ENCODE measurements at regions not wholly inside any gene's neighbourhood (a gene's known extent, or its start where the extent isn't known, plus 50 kb on each side); places are given as distances from the start of the nearest gene placed in this dataset.

DNA sequence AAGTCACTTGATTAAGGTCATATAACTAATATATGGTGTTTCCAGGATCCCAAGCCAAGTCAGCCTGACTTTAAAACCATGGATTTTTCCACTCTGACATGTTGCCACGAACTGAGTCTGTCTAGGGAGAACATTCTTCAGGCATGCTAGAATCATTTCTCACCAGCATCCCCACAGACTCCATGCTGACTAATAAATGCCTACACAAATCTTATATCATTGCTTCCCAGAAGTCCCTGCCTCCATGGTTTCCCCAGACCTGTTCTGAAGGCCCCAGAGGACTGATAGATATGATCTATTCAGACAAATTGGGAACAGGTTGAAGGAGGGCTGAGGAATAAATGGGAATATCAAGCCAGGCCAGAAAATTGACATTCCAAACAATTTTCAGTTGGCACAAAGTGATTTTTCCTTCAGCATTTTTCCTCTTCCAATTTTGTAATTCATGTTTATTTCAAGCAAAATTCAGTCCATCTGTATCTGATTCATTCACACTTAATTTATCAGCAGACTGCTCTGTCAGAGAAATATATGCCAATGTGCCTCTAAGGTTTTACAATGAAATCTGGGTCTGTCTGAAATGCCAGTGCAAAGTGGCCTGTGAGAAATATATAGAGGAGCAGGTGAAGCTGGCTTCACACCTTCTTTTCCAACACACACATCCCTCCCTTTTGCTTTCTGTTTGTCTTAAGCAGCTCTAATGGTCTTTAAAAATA lies 413.6 kb upstream of the TNC start:
- Histone ChIP-seq H4K20me1 (ENCODE audit: insufficient read depth) (no peaks in the 10 kb centered on the region), H3K9me2 (ENCODE audit: insufficient read depth) (no peaks in the 10 kb centered on the region), H3K4me1 (ENCODE audit: insufficient read depth) (peaks cover 21% of the 10 kb centered on the region), H3K36me3 (ENCODE audit: low read depth) (no peaks in the 10 kb centered on the region), H2AFZ (peak overlapping the region; percentile 16; the same call in 1 of the 2 replicates), H3K27me3 (replicated peaks; ENCODE audit: insufficient read depth) (no peaks in the 10 kb centered on the region), H3K27ac (peak overlapping the region; percentile 72), H3K79me2 (ENCODE audit: insufficient read depth) (no peaks in the 10 kb centered on the region), H3K9me3 (ENCODE audit: low read depth) (no peaks in the 10 kb centered on the region), H3K9ac (peak overlapping the region; percentile 22; the same call in 1 of the 2 replicates), H3F3A (ENCODE audit: insufficient read depth) (peaks cover 17% of the 10 kb centered on the region), H3K4me2 (ENCODE audit: unreplicated experiment) (peak overlapping the region; percentile 40), H3K4me3 (no peak overlapping the region)
- in situ Hi-C loops (cut with MboI), result no loop called here
- TF ChIP-seq EZH2phosphoT487 (IDR thresholded peaks at IDR 0.05; ENCODE audit: insufficient read depth, low read depth) (no peak), EZH2 (IDR thresholded peaks at IDR 0.05; ENCODE audit: insufficient read depth, poor library complexity, severe bottlenecking) (no peak)
- DNase-seq, result peak; percentile 93
- WGBS, 2 experiments (ENCODE audit: low coverage in 1 of 2, low lambda C conversion rate in 2 of 2, missing lambda C conversion rate in 2 of 2), result 0% methylated on average over 1 of the region's 1 CpG

- in situ Hi-C loops (cut with MboI), result no loop called here
Observed at GRCh38 chr9:115533511-115533910, 415.6 kb upstream of the TNC start.

DNA sequence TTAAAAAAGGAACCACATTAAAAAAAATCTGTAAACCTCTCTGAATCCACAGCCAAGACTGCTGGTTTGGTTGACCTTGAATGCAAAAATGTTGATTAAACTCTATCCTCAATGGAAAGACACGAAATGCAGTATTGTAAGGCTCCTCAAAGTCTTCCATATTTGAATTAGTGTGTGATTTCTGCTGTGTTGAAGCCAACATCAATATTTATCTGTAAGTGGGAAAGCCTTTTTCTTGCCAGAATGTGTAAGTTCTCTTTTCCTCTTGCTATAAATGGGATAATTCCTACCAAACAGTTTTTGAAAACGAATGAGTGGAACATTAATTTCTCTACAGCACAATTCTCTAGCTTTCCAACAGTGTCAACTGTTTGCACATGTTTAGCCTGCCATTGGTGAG lies 422.1 kb upstream of the TNC start:
- TF ChIP-seq EZH2phosphoT487 (IDR thresholded peaks at IDR 0.05; ENCODE audit: insufficient read depth, low read depth) (no peak), EZH2 (IDR thresholded peaks at IDR 0.05; ENCODE audit: insufficient read depth, poor library complexity, severe bottlenecking) (no peak)
- Histone ChIP-seq H3K4me2 (ENCODE audit: unreplicated experiment) (no peak overlapping the region), H4K20me1 (ENCODE audit: insufficient read depth) (no peaks in the 10 kb centered on the region), H3F3A (ENCODE audit: insufficient read depth) (no peaks in the 10 kb centered on the region), H3K27me3 (replicated peaks; ENCODE audit: insufficient read depth) (no peaks in the 10 kb centered on the region), H3K36me3 (ENCODE audit: low read depth) (no peaks in the 10 kb centered on the region), H3K9me3 (ENCODE audit: low read depth) (no peaks in the 10 kb centered on the region), H3K9ac (no peak overlapping the region), H3K4me1 (ENCODE audit: insufficient read depth) (no peaks in the 10 kb centered on the region), H3K4me3 (no peak overlapping the region), H3K27ac (no peak overlapping the region), H3K9me2 (ENCODE audit: insufficient read depth) (no peaks in the 10 kb centered on the region), H3K79me2 (ENCODE audit: insufficient read depth) (no peaks in the 10 kb centered on the region), H2AFZ (no peak overlapping the region)
- in situ Hi-C loops (cut with MboI), result no loop called here
- DNase-seq, result no peak
- 84 to 85% methylated on average over 2 of the region's 2 CpGs for WGBS, 2 experiments (ENCODE audit: low coverage in 1 of 2, low lambda C conversion rate in 2 of 2, missing lambda C conversion rate in 2 of 2)

More at GRCh38 chr9:115533511-115533910, 415.6 kb upstream of the TNC start:
- no peaks in the 10 kb centered on the region for H3K36me3 ChIP-seq (ENCODE audit: low read depth)
- no peaks in the 10 kb centered on the region for H3K9me2 ChIP-seq (ENCODE audit: insufficient read depth)
- no peak overlapping the region for H3K4me3 ChIP-seq
- H3K79me2 ChIP-seq (ENCODE audit: insufficient read depth), result no peaks in the 10 kb centered on the region
- H4K20me1 ChIP-seq (ENCODE audit: insufficient read depth), result no peaks in the 10 kb centered on the region
- no peaks in the 10 kb centered on the region for H3K9me3 ChIP-seq (ENCODE audit: low read depth)
- peaks cover 21% of the 10 kb centered on the region for H3K4me1 ChIP-seq (ENCODE audit: insufficient read depth)
- no peak overlapping the region for H3K4me2 ChIP-seq (ENCODE audit: unreplicated experiment)
- no peaks in the 10 kb centered on the region for H3K27me3 ChIP-seq (replicated peaks; ENCODE audit: insufficient read depth)
- no peak overlapping the region for H3K9ac ChIP-seq
- H2AFZ ChIP-seq, result no peak overlapping the region
- DNase-seq, result no peak
- peaks cover 17% of the 10 kb centered on the region for H3F3A ChIP-seq (ENCODE audit: insufficient read depth)
- H3K27ac ChIP-seq, result no peak overlapping the region
- TF ChIP-seq EZH2phosphoT487 (IDR thresholded peaks at IDR 0.05; ENCODE audit: insufficient read depth, low read depth) (no peak), EZH2 (IDR thresholded peaks at IDR 0.05; ENCODE audit: insufficient read depth, poor library complexity, severe bottlenecking) (no peak)

DNA sequence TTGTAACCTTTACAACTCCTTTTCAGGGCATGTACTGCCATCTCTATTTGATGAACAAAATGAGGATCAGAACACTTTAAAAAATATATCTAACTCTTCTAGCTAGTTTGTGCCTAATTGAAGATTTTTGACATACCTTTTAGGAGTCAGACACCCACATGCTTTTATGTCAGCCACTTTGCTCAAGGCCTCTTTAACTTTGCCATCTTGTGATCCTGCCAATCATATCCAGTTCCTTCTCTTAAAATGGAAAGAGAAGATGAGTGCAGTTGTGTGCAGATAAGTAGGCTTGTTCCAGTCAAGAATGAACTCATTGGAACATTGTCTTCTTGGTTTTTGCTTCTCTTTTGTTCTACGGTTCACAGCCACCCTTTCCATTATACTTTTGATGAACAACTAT lies 425.6 kb upstream of the TNC start:
- in situ Hi-C loops (cut with MboI), result no loop called here
- no peaks in the 10 kb centered on the region for H3K9me2 ChIP-seq (ENCODE audit: insufficient read depth)
- no peaks in the 10 kb centered on the region for H3K27me3 ChIP-seq (replicated peaks; ENCODE audit: insufficient read depth)
- H3K4me3 ChIP-seq, result no peak overlapping the region
- H3F3A ChIP-seq (ENCODE audit: insufficient read depth), result no peaks in the 10 kb centered on the region
- H3K27ac ChIP-seq, result no peak overlapping the region
- H2AFZ ChIP-seq, result no peak overlapping the region
- H3K9ac ChIP-seq, result no peak overlapping the region
- no peaks in the 10 kb centered on the region for H3K79me2 ChIP-seq (ENCODE audit: insufficient read depth)
- no peak for DNase-seq
- no peaks in the 10 kb centered on the region for H3K4me1 ChIP-seq (ENCODE audit: insufficient read depth)
- H3K9me3 ChIP-seq (ENCODE audit: low read depth), result no peaks in the 10 kb centered on the region
- no peaks in the 10 kb centered on the region for H4K20me1 ChIP-seq (ENCODE audit: insufficient read depth)
- H3K4me2 ChIP-seq (ENCODE audit: unreplicated experiment), result no peak overlapping the region
- H3K36me3 ChIP-seq (ENCODE audit: low read depth), result no peaks in the 10 kb centered on the region
- WGBS, 2 experiments (ENCODE audit: low coverage in 1 of 2, low lambda C conversion rate in 2 of 2, missing lambda C conversion rate in 2 of 2), result 74 to 76% methylated on average over 1 of the region's 1 CpG
- no peak for TF ChIP-seq EZH2phosphoT487 (IDR thresholded peaks at IDR 0.05; ENCODE audit: insufficient read depth, low read depth)
- no peak for TF ChIP-seq EZH2 (IDR thresholded peaks at IDR 0.05; ENCODE audit: insufficient read depth, poor library complexity, severe bottlenecking)
